ENCODE measurements at regions not wholly inside any gene's neighbourhood (a gene's known extent, or its start where the extent isn't known, plus 50 kb on each side); places are given as distances from the start of the nearest gene placed in this dataset.

- DNase-seq (ENCODE audit: insufficient read length) (no peak), FAIRE-seq (no peak)
- no peak for TF ChIP-seq TAF1 (IDR thresholded peaks at IDR 0.05; ENCODE audit: borderline replicate concordance, low read depth, low read length)
- TF ChIP-seq POLR2AphosphoS5 (IDR thresholded peaks at IDR 0.05; ENCODE audit: low read depth, low read length) = no peak
- no peak for TF ChIP-seq POLR2A (IDR thresholded peaks at IDR 0.05; ENCODE audit: low read depth, low read length)
These were observed 264.8 kb downstream of the CETN3 start for GRCh38 chr5:90144625-90145327.

- TF ChIP-seq POLR2AphosphoS5 (IDR thresholded peaks at IDR 0.05; ENCODE audit: low read depth, low read length) (no peak), TAF1 (IDR thresholded peaks at IDR 0.05; ENCODE audit: borderline replicate concordance, low read depth, low read length) (no peak), POLR2A (IDR thresholded peaks at IDR 0.05; ENCODE audit: low read depth, low read length) (no peak)
- no peak for FAIRE-seq
- no peak for DNase-seq (ENCODE audit: insufficient read length)
These were observed 267.0 kb downstream of the CETN3 start for GRCh38 chr5:90142541-90142940.

- DNase-seq (ENCODE audit: insufficient read length) (no peak), FAIRE-seq (no peak)
- TF ChIP-seq POLR2AphosphoS5 (IDR thresholded peaks at IDR 0.05; ENCODE audit: low read depth, low read length) = no peak
- no peak for TF ChIP-seq TAF1 (IDR thresholded peaks at IDR 0.05; ENCODE audit: borderline replicate concordance, low read depth, low read length)
- no peak for TF ChIP-seq POLR2A (IDR thresholded peaks at IDR 0.05; ENCODE audit: low read depth, low read length)
These were observed 267.6 kb downstream of the CETN3 start for GRCh38 chr5:90141984-90142383.

GRCh38 chr5:90136952-90137528 lies 272.5 kb downstream of the CETN3 start:
- no peak for TF ChIP-seq POLR2A (IDR thresholded peaks at IDR 0.05; ENCODE audit: low read depth, low read length)
- TF ChIP-seq POLR2AphosphoS5 (IDR thresholded peaks at IDR 0.05; ENCODE audit: low read depth, low read length) = no peak
- no peak for TF ChIP-seq TAF1 (IDR thresholded peaks at IDR 0.05; ENCODE audit: borderline replicate concordance, low read depth, low read length)
- FAIRE-seq (no peak), DNase-seq (ENCODE audit: insufficient read length) (no peak)

- FAIRE-seq (no peak), DNase-seq (ENCODE audit: insufficient read length) (no peak)
- no peak for TF ChIP-seq POLR2A (IDR thresholded peaks at IDR 0.05; ENCODE audit: low read depth, low read length)
- no peak for TF ChIP-seq TAF1 (IDR thresholded peaks at IDR 0.05; ENCODE audit: borderline replicate concordance, low read depth, low read length)
- TF ChIP-seq POLR2AphosphoS5 (IDR thresholded peaks at IDR 0.05; ENCODE audit: low read depth, low read length) = no peak
These were observed 273.7 kb downstream of the CETN3 start for GRCh38 chr5:90135779-90136378.

GRCh38 chr5:90134892-90135291 lies 274.7 kb downstream of the CETN3 start:
- TF ChIP-seq POLR2A (IDR thresholded peaks at IDR 0.05; ENCODE audit: low read depth, low read length) (no peak), TAF1 (IDR thresholded peaks at IDR 0.05; ENCODE audit: borderline replicate concordance, low read depth, low read length) (no peak), POLR2AphosphoS5 (IDR thresholded peaks at IDR 0.05; ENCODE audit: low read depth, low read length) (no peak)
- FAIRE-seq (no peak), DNase-seq (ENCODE audit: insufficient read length) (no peak)

- DNase-seq (ENCODE audit: insufficient read length) (no peak), FAIRE-seq (no peak)
- no peak for TF ChIP-seq TAF1 (IDR thresholded peaks at IDR 0.05; ENCODE audit: borderline replicate concordance, low read depth, low read length)
- TF ChIP-seq POLR2AphosphoS5 (IDR thresholded peaks at IDR 0.05; ENCODE audit: low read depth, low read length) = no peak
- no peak for TF ChIP-seq POLR2A (IDR thresholded peaks at IDR 0.05; ENCODE audit: low read depth, low read length)
These were observed 275.2 kb downstream of the CETN3 start for GRCh38 chr5:90134381-90134780.

GRCh38 chr5:90133941-90134340 lies 275.6 kb downstream of the CETN3 start:
- DNase-seq (ENCODE audit: insufficient read length) = no peak
- no peak for FAIRE-seq
- TF ChIP-seq POLR2AphosphoS5 (IDR thresholded peaks at IDR 0.05; ENCODE audit: low read depth, low read length) = no peak
- TF ChIP-seq TAF1 (IDR thresholded peaks at IDR 0.05; ENCODE audit: borderline replicate concordance, low read depth, low read length) = no peak
- TF ChIP-seq POLR2A (IDR thresholded peaks at IDR 0.05; ENCODE audit: low read depth, low read length) = no peak

- peak; percentile 15 for DNase-seq (ENCODE audit: insufficient read length)
- no peak for TF ChIP-seq POLR2A (IDR thresholded peaks at IDR 0.05; ENCODE audit: low read depth, low read length)
- TF ChIP-seq TAF1 (IDR thresholded peaks at IDR 0.05; ENCODE audit: borderline replicate concordance, low read depth, low read length) = no peak
- FAIRE-seq = peak; percentile 90
These were observed 278.0 kb downstream of the CETN3 start for GRCh38 chr5:90131383-90132133.

- no peak for DNase-seq (ENCODE audit: insufficient read length)
- no peak for TF ChIP-seq POLR2AphosphoS5 (IDR thresholded peaks at IDR 0.05; ENCODE audit: low read depth, low read length)
- TF ChIP-seq POLR2A (IDR thresholded peaks at IDR 0.05; ENCODE audit: low read depth, low read length) = no peak
- TF ChIP-seq TAF1 (IDR thresholded peaks at IDR 0.05; ENCODE audit: borderline replicate concordance, low read depth, low read length) = no peak
- no peak for FAIRE-seq
These were observed 281.0 kb downstream of the CETN3 start for GRCh38 chr5:90128551-90128950.

GRCh38 chr5:90119531-90119971 lies 290.0 kb downstream of the CETN3 start:
- DNase-seq (ENCODE audit: insufficient read length) (no peak), FAIRE-seq (no peak)
- no peak for TF ChIP-seq POLR2AphosphoS5 (IDR thresholded peaks at IDR 0.05; ENCODE audit: low read depth, low read length)
- no peak for TF ChIP-seq POLR2A (IDR thresholded peaks at IDR 0.05; ENCODE audit: low read depth, low read length)
- TF ChIP-seq TAF1 (IDR thresholded peaks at IDR 0.05; ENCODE audit: borderline replicate concordance, low read depth, low read length) = no peak

Data from GM12892 (cell line).